B cell (primary cell): ENCODE measurements at regions not wholly inside any gene's neighbourhood (a gene's known extent, or its start where the extent isn't known, plus 50 kb on each side); places are given as distances from the start of the nearest gene placed in this dataset.

Experiments used
- ATAC-seq: fragments of 200-7000 bp; cut with Tn5 transposase; one replicate; pipeline ENCODE4 v1.10.0; 2021; ENCODE audit warnings: low read depth, mild to moderate bottlenecking, moderate number of reproducible peaks, moderate library complexity
- CTCF ChIA-PET: fragments of 350-600 bp; sonication (Branson Sonifier 250); formaldehyde crosslinking; loops from one replicate; lab custom pipeline; 2021; ENCODE audit warnings: antibody characterized with exemption, inconsistent platforms; lab: Charles Lee
- POLR2A ChIA-PET: fragments of 350-600 bp; sonication (Branson Sonifier 250); formaldehyde crosslinking; loops from one replicate; lab custom pipeline; 2021; ENCODE audit warnings: antibody characterized with exemption; lab: Charles Lee
- DNase-seq: peaks from one replicate; pipeline ENCODE4 v3.0.0; 2013
- H2AFZ ChIP-seq: 2 replicates; pipeline ENCODE4 v1.6.1; 2012; ENCODE audit warnings: mild to moderate bottlenecking, low read depth, low read length; ENCODE audit not compliant: insufficient read depth, poor library complexity, severe bottlenecking
- H3K27ac ChIP-seq, 2 donors: 1 replicate in 1 of 2; 2 replicates in 1 of 2; pipeline ENCODE4 v1.5.1; 2012 to 2013; ENCODE audit warnings: low read length in 2 of 2, mild to moderate bottlenecking in 2 of 2, moderate library complexity in 1 of 2
- H3K27me3 ChIP-seq, 4 experiments: fragments of 200-600 bp in 1 of 4; sonication (generic) in 1 of 4; replicated peaks in 1 of 4; 1 replicate in 2 of 4; 2 replicates in 2 of 4; pipeline versions ENCODE4 v1.6.1 to v1.7.0; 2013 to 2016; ENCODE audit warnings: low read length in 3 of 4, mild to moderate bottlenecking in 2 of 4, mixed read lengths in 1 of 4, moderate library complexity in 1 of 4; ENCODE audit not compliant: insufficient read depth in 4 of 4, control insufficient read depth in 3 of 4; ENCODE audit errors: control extremely low read depth in 1 of 4
- H3K36me3 ChIP-seq, 2 experiments: replicated peaks in 1 of 2; 1 replicate in 1 of 2; 2 replicates in 1 of 2; pipeline versions ENCODE4 v1.6.1 to v1.7.1; 2013; ENCODE audit warnings: low read length in 1 of 2; ENCODE audit not compliant: insufficient read depth in 2 of 2, control insufficient read depth in 1 of 2; ENCODE audit errors: control extremely low read depth in 1 of 2, extremely low read depth in 1 of 2
- H3K4me1 ChIP-seq, 2 donors: fragments of 200-600 bp in 1 of 2; sonication (generic) in 1 of 2; 1 replicate in 1 of 2; 2 replicates in 1 of 2; pipeline versions ENCODE4 v1.5.1 to v1.6.1; 2013 to 2017; ENCODE audit warnings: low read length in 2 of 2; ENCODE audit not compliant: control insufficient read depth in 2 of 2, insufficient read depth in 2 of 2
- H3K4me2 ChIP-seq: replicated peaks from 2 replicates; pipeline ENCODE3; 2012; ENCODE audit warnings: mild to moderate bottlenecking, low read depth, low read length; ENCODE audit not compliant: poor library complexity, severe bottlenecking
- H3K4me3 ChIP-seq, 5 experiments: fragments of 200-600 bp in 1 of 5; sonication (generic) in 1 of 5; 1 replicate in 3 of 5; 2 replicates in 2 of 5; pipeline versions ENCODE4 v1.5.1 to v1.7.0; 2011 to 2016; ENCODE audit warnings: low read length in 4 of 5, mild to moderate bottlenecking in 4 of 5, low read depth in 2 of 5, control low read depth in 1 of 5, moderate library complexity in 1 of 5; ENCODE audit not compliant: insufficient read depth in 1 of 5; ENCODE audit errors: control extremely low read depth in 1 of 5, extremely low read depth in 1 of 5
- H3K79me2 ChIP-seq: fragments of 200-600 bp; sonication (generic); one replicate; pipeline ENCODE4 v1.6.0; 2016; ENCODE audit warnings: low read length; ENCODE audit not compliant: control insufficient read depth, insufficient read depth
- H3K9ac ChIP-seq: fragments of 200-600 bp; sonication (generic); 2 replicates; pipeline ENCODE4 v1.6.1; 2017; ENCODE audit warnings: mild to moderate bottlenecking, low read length, moderate library complexity
- H3K9me3 ChIP-seq, 3 donors: one replicate each; pipeline versions ENCODE4 v1.6.1 to v1.7.1; 2013; ENCODE audit warnings: low read length in 2 of 3; ENCODE audit not compliant: control insufficient read depth in 2 of 3, insufficient read depth in 1 of 3; ENCODE audit errors: control extremely low read depth in 1 of 3
- H4K20me1 ChIP-seq: 2 replicates; pipeline ENCODE4 v1.6.0; 2012; ENCODE audit warnings: mild to moderate bottlenecking, low read length; ENCODE audit not compliant: insufficient read depth, control insufficient read depth, poor library complexity, severe bottlenecking
- H3K27ac Mint-ChIP-seq: one replicate; pipeline ENCODE4 v1.8.0; 2021; ENCODE audit warnings: mixed read lengths
- H3K27me3 Mint-ChIP-seq: one replicate; pipeline ENCODE4 v1.8.0; 2021; ENCODE audit warnings: mixed read lengths
- H3K4me1 Mint-ChIP-seq: one replicate; pipeline ENCODE4 v1.8.0; 2021; ENCODE audit warnings: mixed read lengths
- H3K4me3 Mint-ChIP-seq: one replicate; pipeline ENCODE4 v1.8.0; 2021; ENCODE audit warnings: mixed read lengths
- H3K9me3 Mint-ChIP-seq: one replicate; pipeline ENCODE4 v1.8.0; 2022; ENCODE audit warnings: mixed read lengths; ENCODE audit not compliant: insufficient read depth
- EZH2 ChIP-seq: IDR thresholded peaks from 2 replicates; pipeline ENCODE4 v1.6.1; 2012; ENCODE audit warnings: borderline replicate concordance, low read depth, mild to moderate bottlenecking, moderate library complexity, low read length; ENCODE audit not compliant: insufficient read depth, poor library complexity, severe bottlenecking
- WGBS: methylation state at CpG from one replicate; pipeline ENCODE4 v1.1.5; 2013; ENCODE audit warnings: missing lambda C conversion rate; ENCODE audit not compliant: insufficient coverage; 5-methylcytosine and 5-hydroxymethylcytosine counted together
- intact Hi-C: fragments of 100-400 bp; cut with micrococcal nuclease; formaldehyde crosslinking; loops from one replicate; pipeline ENCODE4 v1.10.0; 2022
- TF ChIP-seq, protein P1 (sequence below): fragments of 200-600 bp; IDR thresholded peaks from one replicate; pipeline ENCODE4 v1.8.0; 2022; ENCODE audit warnings: antibody characterized with exemption, mild to moderate bottlenecking

DNA sequence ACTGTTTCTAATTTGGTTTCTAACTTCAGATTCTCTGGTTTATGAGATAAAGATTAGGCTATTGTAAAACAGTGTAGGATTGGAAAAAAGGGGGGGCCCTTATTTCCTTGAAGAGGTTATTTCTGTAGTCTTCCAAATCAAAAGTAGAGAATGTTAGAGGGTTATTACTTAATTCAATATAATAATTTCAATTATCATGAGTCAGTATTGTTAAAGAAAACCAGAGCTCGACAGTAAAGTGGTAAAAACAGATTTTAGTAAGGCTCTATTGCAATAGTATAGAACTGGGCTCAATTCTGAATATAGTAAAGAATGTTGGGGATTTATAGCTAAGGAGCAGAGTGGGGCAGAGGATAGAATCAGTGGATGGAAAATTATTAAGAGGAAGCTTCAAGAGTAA is 140.0 kb downstream of the TANC2 start:
- no peak overlapping the region for H3K27ac Mint-ChIP-seq
- H4K20me1 ChIP-seq, result no peaks in the 10 kb centered on the region
- CTCF ChIA-PET, result interaction anchor here (1.0 kb wide), 1 partner anchor 9 kb away, joined by 3 read pairs; no protein-coding TSS in a partner anchor
- no peaks in the 10 kb centered on the region for H3K4me1 ChIP-seq
- H3K9ac ChIP-seq, result no peak overlapping the region
- TF ChIP-seq EZH2, result no peak
- TF ChIP-seq, protein P1, sequence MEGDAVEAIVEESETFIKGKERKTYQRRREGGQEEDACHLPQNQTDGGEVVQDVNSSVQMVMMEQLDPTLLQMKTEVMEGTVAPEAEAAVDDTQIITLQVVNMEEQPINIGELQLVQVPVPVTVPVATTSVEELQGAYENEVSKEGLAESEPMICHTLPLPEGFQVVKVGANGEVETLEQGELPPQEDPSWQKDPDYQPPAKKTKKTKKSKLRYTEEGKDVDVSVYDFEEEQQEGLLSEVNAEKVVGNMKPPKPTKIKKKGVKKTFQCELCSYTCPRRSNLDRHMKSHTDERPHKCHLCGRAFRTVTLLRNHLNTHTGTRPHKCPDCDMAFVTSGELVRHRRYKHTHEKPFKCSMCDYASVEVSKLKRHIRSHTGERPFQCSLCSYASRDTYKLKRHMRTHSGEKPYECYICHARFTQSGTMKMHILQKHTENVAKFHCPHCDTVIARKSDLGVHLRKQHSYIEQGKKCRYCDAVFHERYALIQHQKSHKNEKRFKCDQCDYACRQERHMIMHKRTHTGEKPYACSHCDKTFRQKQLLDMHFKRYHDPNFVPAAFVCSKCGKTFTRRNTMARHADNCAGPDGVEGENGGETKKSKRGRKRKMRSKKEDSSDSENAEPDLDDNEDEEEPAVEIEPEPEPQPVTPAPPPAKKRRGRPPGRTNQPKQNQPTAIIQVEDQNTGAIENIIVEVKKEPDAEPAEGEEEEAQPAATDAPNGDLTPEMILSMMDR, result no peak
- no peaks in the 10 kb centered on the region for H3K27me3 ChIP-seq
- no peaks in the 10 kb centered on the region for H3K79me2 ChIP-seq
- no peak overlapping the region for H3K4me3 Mint-ChIP-seq
- H3K9me3 ChIP-seq, result no peaks in the 10 kb centered on the region
- DNase-seq (no peak), ATAC-seq (no peak)
- no CpG with 5 or more reads among the region's 1 CpG for WGBS
- no peak overlapping the region for H3K4me2 ChIP-seq
- H3K27ac ChIP-seq, result no peak overlapping the region
- no peaks in the 10 kb centered on the region for H3K4me1 Mint-ChIP-seq
- H3K9me3 Mint-ChIP-seq, result no peaks in the 10 kb centered on the region
- H2AFZ ChIP-seq, result no peak overlapping the region
- no peaks in the 10 kb centered on the region for H3K27me3 Mint-ChIP-seq
- H3K36me3 ChIP-seq, result no peaks in the 10 kb centered on the region
- intact Hi-C loops, result no loop called here
- POLR2A ChIA-PET, result no interaction called here
- H3K4me3 ChIP-seq, result no peak overlapping the region

DNA sequence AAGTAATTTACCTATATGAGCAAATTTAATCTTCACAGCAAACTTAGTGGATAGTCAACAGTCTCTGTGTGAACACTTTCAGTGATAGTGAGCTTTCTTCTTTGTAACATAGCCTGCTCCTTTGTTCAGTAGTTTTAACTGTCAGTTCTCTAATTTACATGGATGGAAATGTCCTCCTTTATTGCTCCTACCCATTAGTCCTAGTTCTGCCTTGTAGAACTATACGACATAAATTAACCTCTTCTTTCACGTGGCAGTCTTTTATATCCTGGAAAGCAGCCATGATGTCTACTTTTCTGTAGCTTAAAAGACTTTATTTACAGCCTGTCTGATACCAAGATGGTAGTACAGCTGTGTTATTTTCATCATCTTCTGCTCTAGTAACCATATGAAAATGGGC is 143.6 kb downstream of the TANC2 start:
- WGBS, result no CpG with 5 or more reads among the region's 2 CpGs
- DNase-seq (no peak), ATAC-seq (no peak)
- H3K27me3 ChIP-seq, result no peaks in the 10 kb centered on the region
- intact Hi-C loops, result no loop called here
- ChIA-PET CTCF (interaction anchor here (1.0 kb wide), 1 partner anchor 297 kb away, joined by 3 read pairs; no protein-coding TSS in a partner anchor), POLR2A (no interaction called here)
- no peaks in the 10 kb centered on the region for H4K20me1 ChIP-seq
- Mint-ChIP-seq H3K27me3 (peaks cover 3% of the 10 kb centered on the region), H3K4me3 (no peak overlapping the region), H3K27ac (no peak overlapping the region), H3K9me3 (no peaks in the 10 kb centered on the region), H3K4me1 (no peaks in the 10 kb centered on the region)
- TF ChIP-seq EZH2, result no peak
- TF ChIP-seq, protein P1, result no peak
- H3K4me1 ChIP-seq, result no peaks in the 10 kb centered on the region
- H2AFZ ChIP-seq, result no peak overlapping the region
- H3K9me3 ChIP-seq, result no peaks in the 10 kb centered on the region
- H3K4me2 ChIP-seq, result no peak overlapping the region
- no peaks in the 10 kb centered on the region for H3K36me3 ChIP-seq
- H3K79me2 ChIP-seq, result no peaks in the 10 kb centered on the region
- no peak overlapping the region for H3K4me3 ChIP-seq
- H3K27ac ChIP-seq, result no peak overlapping the region
- H3K9ac ChIP-seq, result no peak overlapping the region
